Type B pancreatic cell (in vitro differentiated cells): ENCODE measurements at regions not wholly inside any gene's neighbourhood (a gene's known extent, or its start where the extent isn't known, plus 50 kb on each side); places are given as distances from the start of the nearest gene placed in this dataset.

Experiments
- DNase-seq: peaks from one replicate; pipeline ENCODE4 v3.0.0; 2021; ENCODE audit warnings: mixed read lengths; ENCODE audit not compliant: unreplicated experiment; ENCODE audit errors: extremely low spot score
- H3K27ac Mint-ChIP-seq: 2 replicates; pipeline ENCODE4 v1.8.0; 2021; ENCODE audit warnings: mild to moderate bottlenecking, mixed read lengths
- H3K27me3 Mint-ChIP-seq: 2 replicates; pipeline ENCODE4 v1.8.0; 2021; ENCODE audit warnings: mixed read lengths
- H3K36me3 Mint-ChIP-seq: 2 replicates; pipeline ENCODE4 v1.8.0; 2021; ENCODE audit warnings: mixed read lengths
- H3K4me1 Mint-ChIP-seq: one replicate; pipeline ENCODE4 v1.8.0; 2021; ENCODE audit warnings: mixed read lengths; ENCODE audit not compliant: unreplicated experiment
- H3K4me3 Mint-ChIP-seq: 2 replicates; pipeline ENCODE4 v1.8.0; 2021; ENCODE audit warnings: mild to moderate bottlenecking, mixed read lengths
- H3K9me3 Mint-ChIP-seq: 2 replicates; pipeline ENCODE4 v1.8.0; 2021; ENCODE audit warnings: mixed read lengths
- CTCF ChIP-seq: fragments of 200-600 bp; sonication (generic); conservative IDR thresholded peaks from 2 replicates; pipeline ENCODE4 v1.5.0; 2021; ENCODE audit warnings: antibody characterized with exemption, mild to moderate bottlenecking

- no peaks in the 10 kb centered on the region for H3K4me1 Mint-ChIP-seq
- H3K4me3 Mint-ChIP-seq, result no peak overlapping the region
- no peak for TF ChIP-seq CTCF
- H3K27ac Mint-ChIP-seq, result no peak overlapping the region
- no peaks in the 10 kb centered on the region for H3K36me3 Mint-ChIP-seq
- no peak for DNase-seq
- H3K9me3 Mint-ChIP-seq, result no peaks in the 10 kb centered on the region
- H3K27me3 Mint-ChIP-seq, result peaks cover 53% of the 10 kb centered on the region
These were observed 138.1 kb upstream of the RMST start for GRCh38 chr12:97324471-97324870.

GRCh38 chr12:97335115-97335514 is 127.5 kb upstream of the RMST start:
- DNase-seq, result no peak
- H3K4me1 Mint-ChIP-seq, result peaks cover 5% of the 10 kb centered on the region
- no peak overlapping the region for H3K4me3 Mint-ChIP-seq
- no peaks in the 10 kb centered on the region for H3K36me3 Mint-ChIP-seq
- no peak overlapping the region for H3K27ac Mint-ChIP-seq
- no peak for TF ChIP-seq CTCF
- no peaks in the 10 kb centered on the region for H3K9me3 Mint-ChIP-seq
- peaks cover 12% of the 10 kb centered on the region for H3K27me3 Mint-ChIP-seq

- peaks cover 16% of the 10 kb centered on the region for H3K27me3 Mint-ChIP-seq
- no peaks in the 10 kb centered on the region for H3K36me3 Mint-ChIP-seq
- no peak for DNase-seq
- H3K4me1 Mint-ChIP-seq, result peaks cover 5% of the 10 kb centered on the region
- H3K4me3 Mint-ChIP-seq, result no peak overlapping the region
- no peaks in the 10 kb centered on the region for H3K9me3 Mint-ChIP-seq
- H3K27ac Mint-ChIP-seq, result no peak overlapping the region
- no peak for TF ChIP-seq CTCF
These were observed 125.5 kb upstream of the RMST start for GRCh38 chr12:97336900-97337751.

GRCh38 chr12:97342130-97342529 is 120.5 kb upstream of the RMST start:
- Mint-ChIP-seq H3K9me3 (no peaks in the 10 kb centered on the region), H3K27me3 (peaks cover 20% of the 10 kb centered on the region), H3K4me3 (no peak overlapping the region), H3K4me1 (no peaks in the 10 kb centered on the region), H3K27ac (no peak overlapping the region), H3K36me3 (no peaks in the 10 kb centered on the region)
- no peak for TF ChIP-seq CTCF
- no peak for DNase-seq

- Mint-ChIP-seq H3K27me3 (peaks cover 21% of the 10 kb centered on the region), H3K27ac (no peak overlapping the region), H3K4me3 (no peak overlapping the region), H3K4me1 (no peaks in the 10 kb centered on the region), H3K36me3 (peaks cover 3% of the 10 kb centered on the region), H3K9me3 (no peaks in the 10 kb centered on the region)
- DNase-seq, result no peak
- TF ChIP-seq CTCF, result no peak
These were observed 114.6 kb upstream of the RMST start for GRCh38 chr12:97347956-97348355.
